ENCODE measurements at regions not wholly inside any gene's neighbourhood (a gene's known extent, or its start where the extent isn't known, plus 50 kb on each side); places are given as distances from the start of the nearest gene placed in this dataset.

GRCh38 chr6:113315165-113315564 is 542.0 kb upstream of the MARCKS start:
- H3K36me3 Mint-ChIP-seq, result no peaks in the 10 kb centered on the region
- TF ChIP-seq CTCF (conservative IDR thresholded peaks at IDR 0.05), result no peak
- no peaks in the 10 kb centered on the region for H3K27me3 Mint-ChIP-seq
- no peak overlapping the region for H3K4me3 Mint-ChIP-seq
- no peak overlapping the region for H3K27ac Mint-ChIP-seq
- peaks cover 8% of the 10 kb centered on the region for H3K4me1 Mint-ChIP-seq (ENCODE audit: unreplicated experiment)
- H3K9me3 Mint-ChIP-seq, result no peaks in the 10 kb centered on the region
- DNase-seq (ENCODE audit: extremely low spot score, unreplicated experiment), result no peak

- peaks cover under 1% of the 10 kb centered on the region for H3K9me3 Mint-ChIP-seq
- H3K27me3 Mint-ChIP-seq, result no peaks in the 10 kb centered on the region
- TF ChIP-seq CTCF (conservative IDR thresholded peaks at IDR 0.05), result no peak
- H3K4me3 Mint-ChIP-seq, result no peak overlapping the region
- no peak overlapping the region for H3K27ac Mint-ChIP-seq
- H3K4me1 Mint-ChIP-seq (ENCODE audit: unreplicated experiment), result peaks cover 8% of the 10 kb centered on the region
- no peaks in the 10 kb centered on the region for H3K36me3 Mint-ChIP-seq
- no peak for DNase-seq (ENCODE audit: extremely low spot score, unreplicated experiment)
Measured at GRCh38 chr6:113315879-113316278, 541.3 kb upstream of the MARCKS start.

GRCh38 chr6:113317442-113317841 is 539.7 kb upstream of the MARCKS start:
- Mint-ChIP-seq H3K4me1 (ENCODE audit: unreplicated experiment) (peaks cover 8% of the 10 kb centered on the region), H3K36me3 (no peaks in the 10 kb centered on the region), H3K4me3 (no peak overlapping the region), H3K27ac (no peak overlapping the region), H3K27me3 (no peaks in the 10 kb centered on the region), H3K9me3 (peaks cover 4% of the 10 kb centered on the region)
- DNase-seq (ENCODE audit: extremely low spot score, unreplicated experiment), result no peak
- no peak for TF ChIP-seq CTCF (conservative IDR thresholded peaks at IDR 0.05)

GRCh38 chr6:113317891-113318574 is 539.1 kb upstream of the MARCKS start:
- Mint-ChIP-seq H3K9me3 (peaks cover 4% of the 10 kb centered on the region), H3K4me1 (ENCODE audit: unreplicated experiment) (peaks cover 8% of the 10 kb centered on the region), H3K27ac (no peak overlapping the region), H3K27me3 (no peaks in the 10 kb centered on the region), H3K36me3 (no peaks in the 10 kb centered on the region), H3K4me3 (peak overlapping the region; percentile 55)
- no peak for TF ChIP-seq CTCF (conservative IDR thresholded peaks at IDR 0.05)
- DNase-seq (ENCODE audit: extremely low spot score, unreplicated experiment), result no peak

GRCh38 chr6:113318575-113318917 is 538.6 kb upstream of the MARCKS start:
- H3K4me3 Mint-ChIP-seq, result peak overlapping the region; percentile 55
- DNase-seq (ENCODE audit: extremely low spot score, unreplicated experiment), result no peak
- H3K36me3 Mint-ChIP-seq, result no peaks in the 10 kb centered on the region
- H3K4me1 Mint-ChIP-seq (ENCODE audit: unreplicated experiment), result peaks cover 8% of the 10 kb centered on the region
- TF ChIP-seq CTCF (conservative IDR thresholded peaks at IDR 0.05), result no peak
- H3K27me3 Mint-ChIP-seq, result no peaks in the 10 kb centered on the region
- peaks cover 4% of the 10 kb centered on the region for H3K9me3 Mint-ChIP-seq
- H3K27ac Mint-ChIP-seq, result no peak overlapping the region

- no peaks in the 10 kb centered on the region for H3K36me3 Mint-ChIP-seq
- no peak overlapping the region for H3K27ac Mint-ChIP-seq
- peaks cover 8% of the 10 kb centered on the region for H3K9me3 Mint-ChIP-seq
- H3K27me3 Mint-ChIP-seq, result no peaks in the 10 kb centered on the region
- no peak for DNase-seq (ENCODE audit: extremely low spot score, unreplicated experiment)
- H3K4me1 Mint-ChIP-seq (ENCODE audit: unreplicated experiment), result peaks cover 8% of the 10 kb centered on the region
- H3K4me3 Mint-ChIP-seq, result no peak overlapping the region
- no peak for TF ChIP-seq CTCF (conservative IDR thresholded peaks at IDR 0.05)
Measured at GRCh38 chr6:113320653-113321052, 536.5 kb upstream of the MARCKS start.
